OCI-M2 (cell line): ENCODE measurements at regions not wholly inside any gene's neighbourhood (a gene's known extent, or its start where the extent isn't known, plus 50 kb on each side); places are given as distances from the start of the nearest gene placed in this dataset.
A peak's percentile ranks its signal among the peaks of the same experiment; 100 is the strongest.
"Not testable (repeated sequence)": the region's sequence is repeated elsewhere in the genome, so short reads cannot be mapped to it uniquely, and the experiment has no call there.

Experiments
- DNase-seq: peaks from one replicate; lab custom pipeline; 2025; ENCODE audit not compliant: unreplicated experiment; lab: John Stamatoyannopoulos, UW

GRCh38 chr4:125791896-125792295, 477.1 kb downstream of the FAT4 start:
- DNase-seq, result no peak

- no peak for DNase-seq
These were observed 480.2 kb downstream of the FAT4 start for GRCh38 chr4:125794989-125795388.

GRCh38 chr4:125796138-125796537, 481.4 kb downstream of the FAT4 start:
- no peak for DNase-seq

- DNase-seq, result not testable (repeated sequence)
These were observed 482.9 kb downstream of the FAT4 start for GRCh38 chr4:125797621-125798020.

- DNase-seq, result no peak
These were observed 486.6 kb downstream of the FAT4 start for GRCh38 chr4:125801373-125801772.

- no peak for DNase-seq
These were observed 487.2 kb downstream of the FAT4 start for GRCh38 chr4:125801924-125802323.

- no peak for DNase-seq
These were observed 493.3 kb downstream of the FAT4 start for GRCh38 chr4:125808022-125808421.

- no peak for DNase-seq
These were observed 493.8 kb downstream of the FAT4 start for GRCh38 chr4:125808570-125808969.

- DNase-seq, result no peak
These were observed 497.1 kb downstream of the FAT4 start for GRCh38 chr4:125811892-125812291.

GRCh38 chr4:125826801-125827695, 512.3 kb downstream of the FAT4 start:
- no peak for DNase-seq

GRCh38 chr4:125827696-125828052, 512.9 kb downstream of the FAT4 start:
- DNase-seq, result no peak

GRCh38 chr4:125828346-125828745, 513.6 kb downstream of the FAT4 start:
- DNase-seq, result no peak

- no peak for DNase-seq
These were observed 517.4 kb downstream of the FAT4 start for GRCh38 chr4:125832161-125832560.

GRCh38 chr4:125836597-125837195, 521.9 kb downstream of the FAT4 start:
- peak; percentile 39 for DNase-seq

- no peak for DNase-seq
These were observed 522.9 kb downstream of the FAT4 start for GRCh38 chr4:125837493-125838201.

- DNase-seq, result no peak
These were observed 523.4 kb downstream of the FAT4 start for GRCh38 chr4:125838202-125838601.

GRCh38 chr4:125838924-125839323, 524.2 kb downstream of the FAT4 start:
- DNase-seq, result no peak

GRCh38 chr4:125843947-125844346, 529.2 kb downstream of the FAT4 start:
- no peak for DNase-seq

- no peak for DNase-seq
These were observed 532.8 kb downstream of the FAT4 start for GRCh38 chr4:125847518-125847917.

- no peak for DNase-seq
These were observed 535.1 kb downstream of the FAT4 start for GRCh38 chr4:125849869-125850268.

GRCh38 chr4:125891597-125892258, 577.0 kb downstream of the FAT4 start:
- DNase-seq, result no peak
